HUES64 (cell line): ENCODE measurements at regions not wholly inside any gene's neighbourhood (a gene's known extent, or its start where the extent isn't known, plus 50 kb on each side); places are given as distances from the start of the nearest gene placed in this dataset.

Experiments used
- H3K27ac ChIP-seq: 2 replicates; pipeline ENCODE4 v1.7.0; 2013; ENCODE audit warnings: low read depth, low read length, inconsistent platforms
- H3K27me3 ChIP-seq: 2 replicates; pipeline ENCODE4 v1.6.1; 2013; ENCODE audit warnings: mild to moderate bottlenecking, low read length; ENCODE audit not compliant: insufficient read depth
- H3K36me3 ChIP-seq: 2 replicates; pipeline ENCODE4 v1.6.1; 2013; ENCODE audit warnings: mild to moderate bottlenecking, low read length; ENCODE audit not compliant: insufficient read depth
- H3K4me1 ChIP-seq: 2 replicates; pipeline ENCODE4 v1.6.1; 2013; ENCODE audit warnings: mild to moderate bottlenecking, low read length, moderate library complexity; ENCODE audit not compliant: insufficient read depth
- H3K4me3 ChIP-seq: 2 replicates; pipeline ENCODE4 v1.5.1; 2013; ENCODE audit warnings: mild to moderate bottlenecking, low read length, moderate library complexity
- H3K9ac ChIP-seq: 2 replicates; pipeline ENCODE4 v1.6.1; 2013; ENCODE audit warnings: mild to moderate bottlenecking, low read depth, low read length
- H3K9me3 ChIP-seq: 2 replicates; pipeline ENCODE4 v1.6.1; 2013; ENCODE audit warnings: low read depth, low read length; ENCODE audit not compliant: insufficient read depth
- WGBS: fragments of 150-250, 120-280 bp; methylation state at CpG from one replicate; pipeline ENCODE4 v1.1.7; 2013; ENCODE audit warnings: missing lambda C conversion rate; 5-methylcytosine and 5-hydroxymethylcytosine counted together

DNA sequence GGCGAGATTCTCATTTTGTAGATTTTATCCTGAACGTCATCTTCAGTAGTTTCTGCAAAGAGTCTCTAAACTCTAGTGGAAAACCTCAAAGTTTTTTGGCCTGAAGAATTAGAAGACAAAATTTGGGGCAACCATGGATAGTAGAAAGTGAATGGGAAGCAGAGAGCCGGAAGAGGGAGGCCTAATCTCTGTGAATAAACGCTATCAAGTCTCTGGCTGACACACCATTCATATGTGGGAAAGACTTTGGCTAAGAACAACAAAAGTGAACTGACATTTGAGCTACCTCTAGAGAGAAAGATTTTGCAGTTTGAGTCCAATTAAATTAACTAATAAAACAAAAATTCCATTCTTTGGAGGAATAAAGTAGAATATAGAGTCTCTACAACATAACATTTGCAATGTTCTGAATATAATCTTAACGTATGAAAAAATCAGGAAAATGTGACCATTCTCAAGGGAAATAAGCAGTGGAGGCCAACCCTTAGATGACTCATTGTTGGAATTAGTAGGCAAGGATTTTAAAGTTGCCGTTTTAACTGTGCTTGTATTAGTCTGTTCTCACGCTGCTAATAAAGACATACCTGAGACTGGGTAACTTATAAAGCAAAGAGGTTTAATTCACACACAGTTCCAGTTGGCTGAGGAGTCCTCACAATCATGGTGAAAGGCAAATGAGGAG is 184.6 kb downstream of the C3orf38 start:
- 83% methylated on average over 7 of the region's 7 CpGs for WGBS
- Histone ChIP-seq H3K4me3 (no peak overlapping the region), H3K9ac (no peak overlapping the region), H3K36me3 (no peaks in the 10 kb centered on the region), H3K27ac (no peak overlapping the region), H3K27me3 (no peaks in the 10 kb centered on the region), H3K9me3 (peaks cover 10% of the 10 kb centered on the region; the same call in 1 of the 2 replicates), H3K4me1 (no peaks in the 10 kb centered on the region)

DNA sequence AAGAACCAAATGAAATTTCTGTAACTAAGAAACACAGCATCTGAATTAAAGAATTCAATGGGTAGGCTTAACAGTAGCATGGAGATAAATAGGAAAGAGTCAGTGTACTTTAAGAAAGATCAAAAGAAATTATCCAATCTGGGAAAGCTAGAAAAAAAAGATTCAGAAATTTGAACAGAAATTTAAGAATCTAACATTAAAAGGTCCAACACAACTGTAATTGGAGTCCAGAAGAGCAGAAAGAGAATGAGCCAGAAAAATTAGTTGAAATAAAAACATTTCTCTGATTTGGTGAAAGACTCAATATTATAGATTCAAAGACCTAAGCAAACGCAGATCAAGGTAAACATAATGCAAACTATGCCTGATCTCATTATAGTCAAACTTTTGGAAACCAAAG is 187.1 kb downstream of the C3orf38 start:
- H3K27me3 ChIP-seq, result no peaks in the 10 kb centered on the region
- 88% methylated on average over 1 of the region's 1 CpG for WGBS
- H3K9me3 ChIP-seq, result peaks cover 10% of the 10 kb centered on the region; the same call in 1 of the 2 replicates
- H3K27ac ChIP-seq, result no peak overlapping the region
- H3K4me1 ChIP-seq, result no peaks in the 10 kb centered on the region
- no peak overlapping the region for H3K4me3 ChIP-seq
- no peak overlapping the region for H3K9ac ChIP-seq
- H3K36me3 ChIP-seq, result no peaks in the 10 kb centered on the region

DNA sequence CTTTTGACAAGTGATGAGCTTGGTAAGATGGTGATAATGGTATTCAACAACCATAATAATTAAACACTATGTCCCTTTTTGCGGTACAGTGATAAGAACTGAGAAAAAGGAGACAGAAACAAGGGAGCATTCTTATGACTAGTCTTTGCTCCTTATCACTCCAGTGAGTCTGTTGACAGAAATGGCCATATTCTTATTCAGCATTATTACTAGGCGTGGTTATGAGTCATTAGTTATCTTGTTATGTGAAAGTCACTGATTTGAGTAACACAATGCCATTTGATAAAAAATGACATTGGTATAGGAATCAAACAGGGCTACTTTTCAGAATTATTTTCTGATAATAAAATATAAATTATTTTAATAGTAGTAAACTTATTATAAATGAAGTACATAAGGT is 193.5 kb downstream of the C3orf38 start:
- WGBS, result 90% methylated on average over 2 of the region's 2 CpGs
- Histone ChIP-seq H3K27ac (no peak overlapping the region), H3K27me3 (no peaks in the 10 kb centered on the region), H3K4me1 (no peaks in the 10 kb centered on the region), H3K4me3 (no peak overlapping the region), H3K9me3 (no peaks in the 10 kb centered on the region), H3K36me3 (no peaks in the 10 kb centered on the region), H3K9ac (no peak overlapping the region)

DNA sequence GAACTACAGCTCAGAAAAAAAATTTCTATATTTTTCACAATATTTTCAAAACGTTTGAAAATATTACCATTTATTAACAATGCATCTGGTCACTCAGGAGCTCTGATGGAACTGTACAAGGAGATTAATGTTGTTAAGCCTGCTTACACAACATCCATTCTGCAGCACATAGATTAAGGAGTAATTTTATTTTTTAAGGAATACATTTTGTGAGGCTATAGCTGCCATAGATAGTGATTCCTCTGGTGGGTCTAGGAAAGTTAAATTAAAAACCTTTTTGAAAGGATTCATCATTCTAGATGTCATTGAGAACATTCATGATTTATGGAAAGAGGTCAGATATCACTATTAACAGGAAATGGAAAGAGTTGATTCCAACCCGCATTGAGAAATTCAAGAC is 196.9 kb downstream of the C3orf38 start:
- Histone ChIP-seq H3K36me3 (no peaks in the 10 kb centered on the region), H3K4me1 (no peaks in the 10 kb centered on the region), H3K9ac (no peak overlapping the region), H3K9me3 (no peaks in the 10 kb centered on the region), H3K27ac (no peak overlapping the region), H3K27me3 (no peaks in the 10 kb centered on the region), H3K4me3 (no peak overlapping the region)
- 98% methylated on average over 2 of the region's 2 CpGs for WGBS

DNA sequence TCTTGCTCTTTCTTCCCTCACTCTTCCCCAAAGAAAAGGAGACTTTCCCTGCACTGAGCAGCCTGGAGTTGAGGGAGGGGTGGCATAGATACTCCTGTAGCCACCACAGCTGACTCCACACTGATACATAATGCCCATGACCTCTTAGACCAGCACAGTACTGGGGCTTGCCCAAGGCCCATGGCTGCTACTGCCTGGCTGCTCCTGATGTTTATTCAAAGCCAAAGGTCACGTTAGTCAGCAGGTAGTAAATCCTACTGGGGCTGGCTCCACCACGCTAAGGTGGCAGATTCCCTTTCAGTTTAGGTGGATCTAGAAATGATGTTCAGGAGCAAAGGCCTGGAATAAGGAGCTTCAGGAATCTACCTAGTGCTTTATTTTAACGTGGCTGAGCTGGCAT is 212.7 kb downstream of the C3orf38 start:
- H3K4me1 ChIP-seq, result no peaks in the 10 kb centered on the region
- no peak overlapping the region for H3K4me3 ChIP-seq
- H3K27ac ChIP-seq, result no peak overlapping the region
- 87% methylated on average over 3 of the region's 3 CpGs for WGBS
- H3K9ac ChIP-seq, result no peak overlapping the region
- H3K27me3 ChIP-seq, result no peaks in the 10 kb centered on the region
- no peaks in the 10 kb centered on the region for H3K9me3 ChIP-seq
- no peaks in the 10 kb centered on the region for H3K36me3 ChIP-seq

DNA sequence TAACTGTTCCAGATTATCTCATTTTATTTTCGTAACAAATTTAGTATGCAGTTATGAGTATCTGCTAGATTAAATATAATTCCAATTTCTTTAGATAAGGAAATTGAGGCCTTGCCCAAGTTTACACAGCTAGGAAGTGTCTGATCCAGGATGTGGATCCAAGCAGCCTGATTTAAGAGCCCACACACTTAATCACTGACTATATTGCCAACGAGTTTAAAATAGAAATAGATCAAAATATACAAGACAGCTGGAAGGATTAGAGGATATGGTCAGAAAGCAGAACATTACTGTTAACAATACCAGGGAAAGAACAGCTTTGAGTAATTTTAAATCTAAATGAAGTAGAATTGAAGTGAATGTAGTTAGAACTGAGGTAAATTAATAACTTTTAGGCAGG is 215.2 kb downstream of the C3orf38 start:
- Histone ChIP-seq H3K4me3 (no peak overlapping the region), H3K9me3 (no peaks in the 10 kb centered on the region), H3K9ac (no peak overlapping the region), H3K27me3 (no peaks in the 10 kb centered on the region), H3K4me1 (no peaks in the 10 kb centered on the region), H3K36me3 (no peaks in the 10 kb centered on the region), H3K27ac (no peak overlapping the region)
- no CpG with 5 or more reads among the region's 2 CpGs for WGBS

DNA sequence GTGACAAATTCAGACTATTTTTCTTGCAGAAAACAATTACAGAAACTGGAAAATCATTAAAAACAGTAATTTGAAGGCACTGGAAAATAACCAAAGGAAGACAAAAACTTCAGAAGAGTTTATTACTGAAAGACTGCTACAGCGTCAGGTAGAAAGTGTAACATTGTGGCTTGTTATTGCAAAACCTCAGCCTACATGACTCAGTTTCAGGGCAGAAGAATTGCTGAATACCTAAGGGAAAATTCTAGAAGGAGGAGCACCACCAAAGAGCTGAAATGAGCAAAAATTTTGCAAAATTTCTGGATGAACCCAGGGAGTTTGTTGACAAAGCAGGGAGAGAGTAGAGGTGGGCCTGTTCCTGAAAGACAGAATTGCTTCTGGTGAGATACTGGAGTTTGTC is 219.6 kb downstream of the C3orf38 start:
- H3K4me3 ChIP-seq, result no peak overlapping the region
- no peaks in the 10 kb centered on the region for H3K27me3 ChIP-seq
- H3K9ac ChIP-seq, result no peak overlapping the region
- H3K36me3 ChIP-seq, result no peaks in the 10 kb centered on the region
- WGBS, result 97% methylated on average over 1 of the region's 1 CpG
- peaks cover 13% of the 10 kb centered on the region for H3K9me3 ChIP-seq
- no peak overlapping the region for H3K27ac ChIP-seq
- H3K4me1 ChIP-seq, result no peaks in the 10 kb centered on the region

DNA sequence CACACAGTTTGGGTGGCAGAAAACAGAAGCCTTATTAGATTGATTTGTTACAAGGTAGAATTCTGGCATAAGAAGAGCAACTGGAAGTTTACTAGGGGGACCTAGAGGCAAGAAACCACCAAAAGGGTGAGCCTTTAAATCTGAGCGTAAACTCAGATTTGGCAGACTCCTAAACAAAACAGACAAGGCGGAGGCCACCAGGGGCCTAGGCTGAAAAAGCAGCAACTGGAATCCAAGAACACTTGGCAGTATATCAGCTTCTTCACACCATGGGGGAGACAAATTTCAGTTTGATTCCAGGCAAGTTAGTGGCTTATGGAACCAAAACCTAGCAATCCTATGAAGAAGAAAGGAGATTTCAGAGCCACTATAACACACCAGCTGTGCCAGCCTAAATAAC is 220.0 kb downstream of the C3orf38 start:
- 88% methylated on average over 2 of the region's 2 CpGs for WGBS
- H3K4me1 ChIP-seq, result no peaks in the 10 kb centered on the region
- no peaks in the 10 kb centered on the region for H3K36me3 ChIP-seq
- H3K9ac ChIP-seq, result no peak overlapping the region
- no peak overlapping the region for H3K27ac ChIP-seq
- H3K4me3 ChIP-seq, result no peak overlapping the region
- no peaks in the 10 kb centered on the region for H3K27me3 ChIP-seq
- H3K9me3 ChIP-seq, result peaks cover 13% of the 10 kb centered on the region

DNA sequence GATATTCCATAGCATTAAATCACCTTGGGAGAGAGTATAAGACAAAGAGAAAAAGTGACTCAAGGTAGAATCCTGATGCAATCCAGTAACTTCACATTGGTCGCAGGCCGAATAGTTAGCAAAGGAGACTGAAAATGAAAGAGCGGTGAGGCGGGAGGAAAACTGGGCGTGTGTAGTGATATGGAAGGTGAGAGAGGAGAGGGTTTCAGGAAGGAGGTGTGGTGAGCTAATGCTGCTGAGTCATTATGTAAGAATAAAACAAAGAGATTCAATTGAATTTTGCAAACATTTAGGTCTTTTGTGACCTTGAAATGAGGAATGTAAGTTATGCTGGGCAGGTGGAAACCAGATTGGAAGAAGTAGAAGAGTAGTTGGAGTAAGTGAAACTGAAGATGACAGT is 235.3 kb downstream of the C3orf38 start:
- no peak overlapping the region for H3K9ac ChIP-seq
- no peaks in the 10 kb centered on the region for H3K9me3 ChIP-seq
- no peak overlapping the region for H3K27ac ChIP-seq
- 71% methylated on average over 5 of the region's 5 CpGs for WGBS
- H3K27me3 ChIP-seq, result no peaks in the 10 kb centered on the region
- H3K4me3 ChIP-seq, result no peak overlapping the region
- peaks cover 6% of the 10 kb centered on the region; the same call in 1 of the 2 replicates for H3K4me1 ChIP-seq
- H3K36me3 ChIP-seq, result no peaks in the 10 kb centered on the region

DNA sequence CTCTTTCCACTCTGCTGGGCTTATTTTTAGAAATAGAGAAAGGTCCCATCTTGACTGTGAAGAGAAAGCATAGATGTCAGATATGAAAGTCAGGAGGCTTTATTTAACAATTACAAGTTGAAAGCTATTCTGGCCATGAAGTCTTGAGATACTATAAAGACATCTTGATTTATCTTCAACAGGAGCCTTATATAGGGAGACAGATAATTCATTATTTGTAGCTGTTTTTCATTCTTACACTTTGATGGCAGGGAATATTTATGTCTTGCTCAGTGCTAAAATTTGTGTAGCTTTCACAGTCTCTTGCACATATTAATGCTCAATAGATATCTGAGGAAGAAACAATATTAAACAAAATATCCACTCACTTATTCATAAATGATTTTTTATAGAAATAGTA is 248.8 kb downstream of the C3orf38 start:
- Histone ChIP-seq H3K27ac (no peak overlapping the region), H3K36me3 (no peaks in the 10 kb centered on the region), H3K4me3 (no peak overlapping the region), H3K9me3 (no peaks in the 10 kb centered on the region), H3K4me1 (peaks cover 4% of the 10 kb centered on the region; the same call in 1 of the 2 replicates), H3K9ac (no peak overlapping the region), H3K27me3 (no peaks in the 10 kb centered on the region)

DNA sequence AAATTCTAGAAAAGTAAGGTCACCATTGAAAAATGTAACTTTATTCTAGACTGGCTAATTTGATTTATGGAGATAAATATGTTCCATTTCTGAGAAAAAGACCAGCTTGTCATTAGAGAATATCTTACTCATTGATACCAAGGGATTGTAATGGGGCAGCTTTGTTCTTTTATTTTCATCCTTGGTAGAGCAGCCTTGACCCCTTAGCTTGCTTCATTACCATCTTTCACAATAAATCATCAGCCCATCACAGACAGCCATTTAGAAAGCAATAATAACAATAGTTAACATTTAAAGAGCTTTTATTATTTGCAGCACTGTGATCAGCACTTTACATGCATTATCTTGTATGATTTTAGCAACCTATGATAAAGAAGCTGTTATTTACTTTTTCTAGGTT is 253.6 kb downstream of the C3orf38 start:
- H3K9ac ChIP-seq, result no peak overlapping the region
- H3K36me3 ChIP-seq, result no peaks in the 10 kb centered on the region
- no peaks in the 10 kb centered on the region for H3K27me3 ChIP-seq
- H3K27ac ChIP-seq, result no peak overlapping the region
- peaks cover 4% of the 10 kb centered on the region; the same call in 1 of the 2 replicates for H3K4me1 ChIP-seq
- no peak overlapping the region for H3K4me3 ChIP-seq
- H3K9me3 ChIP-seq, result no peaks in the 10 kb centered on the region

DNA sequence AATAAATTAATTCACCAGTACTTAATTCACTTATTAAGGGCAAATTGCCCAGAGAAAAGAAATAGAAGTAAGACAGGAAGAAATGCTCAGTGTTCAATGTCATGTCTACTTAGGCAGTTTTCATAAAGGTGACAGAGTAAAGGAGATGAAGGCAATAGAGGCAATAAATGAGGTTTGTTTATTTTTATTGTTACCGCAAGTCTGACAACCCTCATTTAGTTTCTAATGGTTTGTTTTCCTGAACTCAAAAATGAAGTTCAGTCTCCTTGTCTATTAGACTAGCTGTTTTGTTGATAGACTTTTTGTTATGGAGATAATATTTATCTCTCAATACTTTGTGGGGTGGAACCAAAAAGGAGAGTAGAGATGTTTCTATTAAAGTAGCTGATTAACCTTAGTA is 258.3 kb downstream of the C3orf38 start:
- Histone ChIP-seq H3K9ac (no peak overlapping the region), H3K36me3 (no peaks in the 10 kb centered on the region), H3K27me3 (no peaks in the 10 kb centered on the region), H3K4me1 (no peaks in the 10 kb centered on the region), H3K27ac (no peak overlapping the region), H3K4me3 (no peak overlapping the region), H3K9me3 (no peaks in the 10 kb centered on the region)
- WGBS, result 100% methylated on average over 1 of the region's 1 CpG
